Thoracic aorta (tissue), 2 donors: ENCODE measurements at regions not wholly inside any gene's neighbourhood (a gene's known extent, or its start where the extent isn't known, plus 50 kb on each side); places are given as distances from the start of the nearest gene placed in this dataset.

ENCODE experiments used
- ATAC-seq: fragments of 150-250 bp; one replicate; pipeline ENCODE4 v1.8.0; 2017; ENCODE audit warnings: low read depth; ENCODE audit not compliant: insufficient number of reproducible peaks, low FRiP score
- DNase-seq: peaks from one replicate; pipeline ENCODE4 v3.0.0-alpha.2; 2020; ENCODE audit warnings: low spot score
- H3K27ac ChIP-seq, 2 donors: fragments of 200-600 bp; sonication (generic); 1 replicate in 1 of 2; 2 replicates in 1 of 2; pipeline ENCODE4 v1.5.1; 2016; ENCODE audit warnings: mild to moderate bottlenecking in 2 of 2, moderate library complexity in 2 of 2
- H3K27me3 ChIP-seq: fragments of 200-600 bp; sonication (generic); replicated peaks from 2 replicates; pipeline ENCODE4 v1.6.0; 2016; ENCODE audit warnings: mild to moderate bottlenecking; ENCODE audit not compliant: insufficient read depth
- H3K36me3 ChIP-seq: fragments of 200-600 bp; sonication (generic); one replicate; pipeline ENCODE4 v1.5.1; 2016
- H3K4me1 ChIP-seq, 2 donors: fragments of 200-600 bp; sonication (generic); 1 replicate in 1 of 2; 2 replicates in 1 of 2; pipeline versions ENCODE4 v1.5.1 to v1.6.0; 2016; ENCODE audit warnings: low read depth in 2 of 2, mild to moderate bottlenecking in 1 of 2; ENCODE audit not compliant: control insufficient read depth in 1 of 2
- H3K4me3 ChIP-seq: fragments of 200-600 bp; sonication (generic); 2 replicates; pipeline ENCODE4 v1.5.1; 2016; ENCODE audit warnings: mild to moderate bottlenecking
- H3K9me3 ChIP-seq: fragments of 200-600 bp; sonication (generic); 2 replicates; pipeline ENCODE4 v1.5.1; 2016
- CTCF ChIP-seq: fragments of 200-600 bp; sonication (generic); IDR thresholded peaks from one replicate; pipeline ENCODE4 v1.5.1; 2019; ENCODE audit warnings: antibody characterized with exemption

- peaks cover 0 to 19% of the 10 kb centered on the region in 2 donors for H3K4me1 ChIP-seq
- ATAC-seq: no peak
- no peak overlapping the region for H3K27ac ChIP-seq
- no peak for TF ChIP-seq CTCF
- no peaks in the 10 kb centered on the region for H3K9me3 ChIP-seq
- H3K36me3 ChIP-seq: no peaks in the 10 kb centered on the region
- H3K4me3 ChIP-seq: no peak overlapping the region
- no peaks in the 10 kb centered on the region for H3K27me3 ChIP-seq
- DNase-seq: no peak
Measured at GRCh38 chr6:134684423-134684795, 265.5 kb downstream of the ALDH8A1 start.

- no peak overlapping the region for H3K27ac ChIP-seq
- no peak overlapping the region for H3K4me3 ChIP-seq
- no peaks in the 10 kb centered on the region for H3K9me3 ChIP-seq
- ATAC-seq: no peak
- no peaks in the 10 kb centered on the region for H3K27me3 ChIP-seq
- TF ChIP-seq CTCF: no peak
- peaks cover 0 to 15% of the 10 kb centered on the region in 2 donors for H3K4me1 ChIP-seq
- no peaks in the 10 kb centered on the region for H3K36me3 ChIP-seq
- DNase-seq: no peak
Measured at GRCh38 chr6:134683783-134684422, 266.0 kb downstream of the ALDH8A1 start.

- DNase-seq: no peak
- H3K4me3 ChIP-seq: no peak overlapping the region
- no peak for ATAC-seq
- H3K9me3 ChIP-seq: no peaks in the 10 kb centered on the region
- H3K4me1 ChIP-seq: peaks cover 0 to 2% of the 10 kb centered on the region in 2 donors
- TF ChIP-seq CTCF: no peak
- no peaks in the 10 kb centered on the region for H3K36me3 ChIP-seq
- no peaks in the 10 kb centered on the region for H3K27me3 ChIP-seq
- no peak overlapping the region for H3K27ac ChIP-seq
Measured at GRCh38 chr6:134680433-134680832, 269.5 kb downstream of the ALDH8A1 start.

- TF ChIP-seq CTCF: no peak
- H3K4me1 ChIP-seq: no peaks in the 10 kb centered on the region
- H3K27me3 ChIP-seq: no peaks in the 10 kb centered on the region
- DNase-seq (no peak), ATAC-seq (no peak)
- no peak overlapping the region for H3K27ac ChIP-seq
- no peak overlapping the region for H3K4me3 ChIP-seq
- no peaks in the 10 kb centered on the region for H3K36me3 ChIP-seq
- H3K9me3 ChIP-seq: no peaks in the 10 kb centered on the region
Measured at GRCh38 chr6:134680021-134680420, 269.9 kb downstream of the ALDH8A1 start.

GRCh38 chr6:134678436-134678889 is 271.4 kb downstream of the ALDH8A1 start:
- no peaks in the 10 kb centered on the region for H3K4me1 ChIP-seq
- no peaks in the 10 kb centered on the region for H3K9me3 ChIP-seq
- H3K36me3 ChIP-seq: no peaks in the 10 kb centered on the region
- no peak for TF ChIP-seq CTCF
- H3K4me3 ChIP-seq: no peak overlapping the region
- H3K27me3 ChIP-seq: no peaks in the 10 kb centered on the region
- DNase-seq (no peak), ATAC-seq (no peak)
- H3K27ac ChIP-seq: no peak overlapping the region
